NCI-H187 treated with DMSO at 0.1 percent for 48 hours (cell line): ENCODE measurements at regions not wholly inside any gene's neighbourhood (a gene's known extent, or its start where the extent isn't known, plus 50 kb on each side); places are given as distances from the start of the nearest gene placed in this dataset.
"Not testable (repeated sequence)": the region's sequence is repeated elsewhere in the genome, so short reads cannot be mapped to it uniquely, and the experiment has no call there.

ENCODE experiments used
- DNase-seq: peaks from one replicate; lab custom pipeline; 2025; lab: John Stamatoyannopoulos, UW

DNA sequence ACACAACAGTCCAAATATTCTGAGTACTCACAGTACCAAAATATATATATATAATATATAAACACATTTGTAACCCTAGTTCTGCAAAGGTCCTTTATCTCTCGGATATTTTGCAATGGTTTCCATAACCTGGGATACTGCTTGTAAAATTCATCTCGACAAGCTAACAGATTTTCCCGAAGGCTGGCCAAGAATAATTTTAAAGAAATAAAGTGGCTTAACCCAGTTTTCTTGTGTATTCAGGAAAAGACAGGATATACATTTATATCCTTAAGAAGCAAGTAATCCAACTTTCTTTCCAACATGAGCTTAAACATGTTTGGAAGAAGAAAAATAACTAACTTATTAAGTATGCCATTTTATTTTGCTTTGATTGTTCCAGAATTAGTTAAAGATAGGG lies 348.7 kb upstream of the RUNX1 start:
- DNase-seq, result no peak

DNA sequence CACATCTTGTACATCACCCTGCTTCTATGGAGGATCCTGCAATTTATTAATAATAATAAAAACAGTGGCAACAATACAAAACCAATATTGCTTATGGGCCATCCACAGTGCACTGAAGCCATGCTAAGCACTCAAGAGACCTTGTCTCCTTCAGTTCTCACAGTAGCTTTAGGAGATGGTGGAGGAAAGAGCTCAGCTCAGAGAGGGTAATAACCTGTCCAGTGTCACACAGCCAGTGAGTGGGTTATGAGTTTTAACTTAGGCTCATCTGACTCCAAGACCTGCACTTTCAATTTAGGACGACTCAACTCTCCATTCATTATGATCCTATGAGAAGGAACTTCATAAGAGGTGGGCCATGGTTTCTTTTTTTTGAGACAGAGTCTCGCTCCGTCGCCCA lies 347.6 kb upstream of the RUNX1 start:
- no peak for DNase-seq

DNA sequence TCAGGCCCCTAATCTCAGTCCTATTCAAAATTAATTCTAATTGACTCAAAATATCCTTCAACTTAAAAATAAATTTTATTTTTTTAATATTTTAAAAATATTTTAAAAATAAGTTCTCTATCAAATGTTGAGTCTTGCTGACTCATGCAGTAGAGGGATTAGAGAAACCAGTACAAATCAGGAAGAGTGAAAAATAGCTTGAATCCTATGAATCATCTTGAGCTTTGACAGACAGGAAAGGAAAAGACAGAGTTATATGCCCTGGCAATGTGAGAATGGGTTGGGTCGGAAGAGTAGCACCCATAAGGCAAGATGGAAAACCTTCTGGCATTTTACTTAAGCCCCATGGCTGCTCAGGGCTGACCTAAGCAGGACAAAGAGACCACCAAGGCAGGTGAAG lies 346.6 kb upstream of the RUNX1 start:
- DNase-seq, result no peak

DNA sequence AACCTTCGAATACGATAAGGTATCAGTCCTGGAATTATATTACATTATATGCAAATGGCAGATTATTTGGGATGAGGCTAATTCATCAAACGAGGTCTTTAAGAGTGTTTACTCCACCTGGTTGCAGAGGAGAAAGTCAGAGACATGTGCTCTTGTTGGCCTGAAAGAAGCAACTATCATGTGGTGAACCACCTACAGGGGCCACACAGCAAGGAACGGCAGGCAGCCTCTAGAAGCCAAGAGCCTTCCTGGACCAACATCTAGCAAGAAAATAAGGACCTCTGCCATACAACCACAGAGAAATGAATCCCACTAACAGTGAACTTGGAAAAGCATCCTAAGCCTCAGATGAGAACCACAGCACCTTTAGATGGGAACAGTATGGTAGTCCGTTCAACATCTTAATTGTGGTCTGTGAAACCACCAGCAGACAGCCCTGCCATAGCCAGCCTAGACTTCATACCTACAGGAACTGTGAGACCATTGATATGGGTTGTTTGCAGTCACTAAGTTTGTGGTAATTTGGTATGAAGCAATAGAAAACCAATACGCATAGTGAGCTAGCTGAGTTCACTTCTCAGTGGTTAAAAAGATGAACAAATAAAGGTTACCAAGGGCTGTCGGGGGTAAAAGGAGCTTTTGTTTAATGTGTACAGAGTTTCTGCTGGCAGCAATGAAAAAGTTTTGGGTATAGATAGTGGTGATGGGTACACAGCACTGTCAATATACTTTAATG lies 345.7 kb upstream of the RUNX1 start:
- no peak for DNase-seq

DNA sequence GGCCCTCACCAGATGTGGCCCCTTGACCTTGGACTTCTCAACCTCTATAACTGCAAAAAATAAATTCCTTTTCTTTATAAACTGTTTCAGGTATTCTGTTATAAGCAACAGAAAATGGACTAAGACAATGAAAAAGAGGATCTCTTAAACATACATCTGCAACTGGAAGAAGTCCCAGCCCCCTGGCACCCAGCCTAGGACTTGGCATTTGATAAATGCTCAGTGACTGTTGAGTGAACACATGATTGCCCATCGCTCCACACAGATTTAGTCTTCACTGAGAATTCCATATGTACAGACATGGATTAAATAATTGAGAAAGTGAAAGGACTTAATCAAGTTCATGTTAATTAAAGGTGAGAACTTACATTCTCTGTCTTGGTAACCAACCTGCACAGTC lies 344.9 kb upstream of the RUNX1 start:
- no peak for DNase-seq

DNA sequence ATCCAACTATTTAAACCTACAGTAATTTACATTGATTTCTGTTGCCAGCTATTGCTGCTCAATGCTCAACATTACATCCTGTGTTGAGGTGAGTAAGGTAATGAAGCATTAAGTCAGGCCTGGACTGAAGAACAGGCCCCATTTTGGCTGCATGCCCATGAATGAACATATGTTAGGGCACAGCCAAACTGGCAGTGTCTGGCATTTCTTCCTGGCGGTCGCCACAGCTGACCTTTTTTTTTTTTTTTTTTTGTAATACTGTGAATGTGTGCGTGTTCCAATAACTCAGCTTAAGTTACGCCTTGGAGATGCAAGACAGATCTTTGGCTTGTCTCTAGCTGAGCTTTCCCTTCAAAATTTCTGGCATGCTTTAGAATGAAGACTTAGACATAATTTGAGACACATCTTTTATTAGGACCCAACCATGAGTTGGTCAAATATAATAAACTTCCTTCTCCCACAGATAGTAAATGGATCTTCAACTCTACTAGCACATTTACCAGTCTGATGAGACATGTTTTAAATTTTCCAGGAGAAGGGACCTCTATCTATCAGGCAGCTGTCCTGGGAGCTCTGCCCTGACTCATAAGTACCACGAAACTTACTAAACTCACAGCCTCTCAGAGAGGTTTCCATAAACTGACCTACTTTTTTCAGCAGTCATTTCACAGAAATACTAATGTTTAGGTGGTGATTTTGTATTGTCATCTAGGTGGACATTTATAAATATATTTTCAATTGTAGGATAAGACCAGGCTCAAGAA lies 341.1 kb upstream of the RUNX1 start:
- DNase-seq, result no peak

DNA sequence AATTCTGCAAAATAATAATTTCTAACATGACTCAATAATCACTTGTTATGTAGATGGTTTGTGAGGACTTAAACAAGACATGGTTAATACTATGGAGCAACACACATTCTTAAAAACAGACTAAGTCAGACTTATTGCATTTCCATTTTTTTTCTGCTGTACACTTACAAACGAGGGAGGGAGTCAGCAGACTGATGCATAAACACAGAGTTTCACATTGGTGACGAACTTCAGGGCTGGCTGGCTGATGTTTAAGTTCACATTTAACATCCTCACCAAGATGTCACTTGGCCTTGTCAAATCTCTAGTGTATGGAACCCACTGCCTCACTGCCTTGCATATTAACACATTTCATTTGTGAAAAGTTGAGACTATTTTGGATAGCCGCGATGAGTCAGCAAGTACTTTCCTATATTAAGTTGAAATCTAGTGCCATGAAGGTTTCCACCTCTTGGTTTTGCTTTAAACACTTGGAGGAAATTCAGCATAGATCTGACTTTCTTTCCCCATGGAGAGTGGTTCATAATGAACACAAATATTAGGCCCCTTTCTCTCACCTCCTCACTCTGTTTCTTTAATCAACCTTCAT lies 337.5 kb upstream of the RUNX1 start:
- no peak for DNase-seq

DNA sequence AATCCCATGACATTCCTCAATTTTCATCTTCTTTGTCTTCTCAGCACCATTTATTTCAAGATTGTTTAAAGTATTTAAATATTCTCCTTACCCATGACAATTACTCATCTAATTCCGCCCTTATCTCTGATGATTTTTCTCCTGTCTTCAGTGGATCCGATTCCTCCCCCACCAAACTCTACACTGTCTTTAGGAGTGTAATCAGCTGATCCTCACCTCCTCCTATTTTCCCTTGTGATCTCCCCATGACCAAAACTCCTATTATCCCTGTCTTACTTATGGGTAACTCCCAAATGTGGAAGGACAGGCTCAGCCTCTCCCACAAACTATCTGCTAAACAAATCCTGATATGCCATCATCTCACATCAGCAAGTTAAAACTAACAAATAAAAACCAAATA lies 335.3 kb upstream of the RUNX1 start:
- DNase-seq, result no peak

DNA sequence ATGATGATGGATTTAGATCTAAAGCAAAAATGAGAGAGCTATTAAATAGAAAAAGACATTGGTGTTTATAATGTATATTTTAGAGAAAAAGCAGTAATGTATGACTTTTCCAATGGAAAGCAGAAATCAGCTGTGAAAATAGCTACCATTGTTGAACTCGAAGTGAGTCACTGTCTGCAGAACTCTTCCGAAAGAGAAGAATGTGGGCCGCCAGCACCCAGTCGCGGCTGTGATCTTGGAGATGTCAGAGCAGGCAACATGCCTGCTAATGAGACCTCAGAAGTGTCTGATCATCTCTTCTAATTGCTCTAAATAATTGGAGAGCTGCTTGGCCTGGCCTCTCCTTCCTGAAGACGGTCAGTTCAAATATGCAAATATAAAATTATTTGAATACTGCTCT lies 333.6 kb upstream of the RUNX1 start:
- DNase-seq, result no peak

DNA sequence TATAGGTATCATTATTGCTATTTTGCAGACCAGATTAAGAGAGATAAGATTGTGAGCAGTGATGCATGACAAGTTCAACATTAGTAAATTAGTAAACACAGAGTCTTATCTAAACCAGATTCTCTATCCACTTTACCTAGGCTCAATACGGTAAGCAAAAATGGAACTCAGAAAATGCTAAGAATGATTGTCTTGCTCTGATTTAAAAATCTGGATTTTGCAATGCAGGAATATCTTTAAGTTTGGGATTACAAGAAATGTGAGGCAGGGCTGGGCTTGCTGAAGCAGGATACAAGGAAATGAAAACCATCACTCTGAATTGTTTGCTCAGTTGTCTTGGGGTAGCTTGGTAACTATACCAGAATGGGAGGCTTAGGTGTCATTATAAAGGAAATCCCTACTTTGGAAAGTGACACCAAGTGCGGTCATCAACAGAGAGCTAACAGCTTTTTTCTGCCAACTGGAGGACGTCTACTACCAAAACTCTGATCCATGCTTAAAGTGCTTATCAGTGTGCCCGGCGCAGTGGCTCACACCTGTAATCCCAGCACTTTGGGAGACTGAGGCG lies 332.7 kb upstream of the RUNX1 start:
- peak; percentile 44 for DNase-seq

DNA sequence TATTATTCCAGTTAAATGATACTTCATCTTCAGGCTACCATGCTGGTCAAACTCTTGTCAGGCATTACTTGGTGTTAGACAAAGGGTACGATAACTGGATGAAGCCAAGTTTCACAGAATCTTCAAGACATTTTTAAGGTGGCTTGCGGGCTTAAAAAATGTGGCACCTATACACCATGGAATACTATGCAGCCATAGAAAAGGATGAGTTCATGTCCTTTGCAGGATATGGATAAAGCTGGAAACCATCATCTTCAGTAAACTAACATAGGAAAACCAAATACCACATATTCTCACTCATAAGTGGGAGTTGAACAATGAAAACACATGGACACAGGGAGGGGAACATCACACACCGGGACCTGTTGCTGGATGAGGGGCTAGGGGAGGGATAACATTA lies 331.2 kb upstream of the RUNX1 start:
- DNase-seq, result not testable (repeated sequence)

DNA sequence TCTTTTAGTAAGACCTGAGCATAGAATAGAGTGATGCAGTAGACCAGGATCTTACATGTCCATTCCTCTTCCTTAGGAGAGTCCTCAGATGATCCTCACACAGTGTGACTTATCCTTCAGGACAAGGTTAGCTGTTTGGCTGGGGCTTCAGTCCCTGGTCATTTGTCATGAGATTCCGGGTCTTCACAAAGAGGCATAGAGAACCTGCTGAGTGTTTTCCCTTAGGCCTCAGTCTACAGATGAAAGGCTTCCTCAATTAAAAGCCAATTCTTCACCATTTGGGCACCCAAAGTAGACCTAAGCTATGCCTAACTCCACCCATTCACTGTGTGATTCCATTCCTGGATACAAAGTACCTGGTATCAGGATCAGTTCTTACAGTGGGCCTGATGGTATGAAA lies 329.8 kb upstream of the RUNX1 start:
- DNase-seq, result no peak

DNA sequence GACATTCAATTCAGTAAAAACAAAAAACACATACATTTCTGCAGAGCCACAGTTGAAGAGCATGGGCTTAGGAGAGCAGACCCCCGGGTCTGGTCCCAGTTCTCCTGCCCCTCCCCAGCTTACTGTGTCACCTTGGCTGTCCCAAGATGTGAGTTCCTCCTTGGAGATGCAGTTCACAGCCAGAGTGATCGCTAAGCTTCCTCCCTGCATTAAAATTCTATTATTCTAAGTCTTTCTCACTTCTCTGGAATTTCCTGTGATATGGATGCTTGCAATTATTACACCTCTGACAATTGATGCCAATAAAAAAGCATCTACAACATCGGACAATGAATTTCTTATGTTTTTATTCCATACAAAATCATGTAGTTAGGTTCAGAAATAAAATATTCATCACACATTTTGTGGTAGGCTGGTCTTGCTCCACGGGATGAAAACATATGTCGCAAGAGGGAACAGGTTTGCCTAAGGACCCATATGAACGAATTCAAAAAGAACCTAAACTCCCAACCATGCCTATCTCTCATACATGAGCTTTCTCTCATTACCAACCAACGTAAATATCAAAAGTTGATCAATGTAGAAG lies 328.5 kb upstream of the RUNX1 start:
- DNase-seq, result no peak

DNA sequence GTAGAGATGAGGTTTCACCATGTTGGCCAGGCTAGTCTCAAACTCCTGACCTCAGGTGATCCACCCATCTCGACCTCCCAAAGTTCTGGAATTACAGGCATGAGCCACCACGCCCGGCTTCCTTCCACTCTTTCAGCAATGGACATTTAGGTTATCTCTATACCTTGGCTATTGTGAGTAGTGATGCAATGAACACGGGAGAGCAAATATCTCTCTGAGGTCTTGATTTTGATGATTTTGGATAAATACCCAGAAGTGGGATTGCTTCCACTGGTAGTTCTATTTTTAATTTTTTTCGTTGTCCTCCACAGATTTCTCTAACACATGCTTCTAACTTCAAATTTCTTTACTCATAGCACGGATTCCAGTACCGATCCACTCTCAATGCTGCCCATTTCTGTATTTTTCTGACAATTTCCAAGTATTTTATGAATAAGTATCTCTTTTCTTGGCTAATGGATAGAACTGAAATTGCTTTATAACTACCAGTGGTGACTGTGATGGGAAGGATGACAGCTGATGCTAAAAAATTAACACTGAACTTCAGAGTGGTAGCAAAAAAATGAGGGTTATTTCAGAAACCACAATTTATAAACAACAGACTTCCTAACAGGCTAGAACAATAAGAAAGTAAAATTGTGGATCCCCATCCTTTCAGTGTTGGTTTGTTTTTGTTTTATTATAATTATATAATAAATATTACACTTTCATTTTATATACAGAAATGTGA lies 327.5 kb upstream of the RUNX1 start:
- no peak for DNase-seq

DNA sequence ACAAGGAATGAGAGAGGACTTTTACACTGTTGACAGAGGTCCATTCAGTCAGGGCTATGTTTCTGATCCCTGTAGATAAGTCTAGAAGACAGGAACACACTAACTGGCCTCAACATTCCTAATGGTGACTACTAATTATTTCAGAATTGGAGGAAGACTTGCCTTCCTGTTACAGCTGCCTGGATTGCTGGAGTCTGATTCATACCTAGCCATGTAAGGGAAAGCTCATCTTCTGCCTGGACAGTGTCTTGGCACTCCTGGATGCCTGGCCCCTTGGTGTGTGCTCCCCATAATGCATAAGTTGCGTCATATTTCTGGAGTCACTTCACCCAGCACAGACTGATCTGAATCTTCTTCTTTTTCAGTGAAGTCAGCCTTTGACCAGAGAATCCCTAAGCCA lies 326.0 kb upstream of the RUNX1 start:
- DNase-seq, result no peak

DNA sequence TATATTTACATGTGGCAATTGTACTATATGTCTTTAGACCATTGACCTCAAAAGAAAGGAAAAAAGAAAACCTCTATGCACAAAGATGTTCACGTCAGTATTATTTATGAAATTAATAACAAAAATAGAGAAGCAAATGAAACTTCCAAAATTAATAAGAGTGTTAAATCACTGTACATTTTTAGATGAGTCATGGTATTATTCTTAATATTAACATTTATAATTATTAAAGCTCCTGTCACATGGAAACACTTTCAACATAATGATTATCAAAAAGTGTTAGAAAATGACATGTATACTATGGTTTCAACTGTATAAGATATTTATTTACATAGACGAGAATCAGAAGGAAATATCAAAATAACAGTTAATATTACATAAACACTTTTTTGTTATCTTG lies 324.9 kb upstream of the RUNX1 start:
- no peak for DNase-seq

DNA sequence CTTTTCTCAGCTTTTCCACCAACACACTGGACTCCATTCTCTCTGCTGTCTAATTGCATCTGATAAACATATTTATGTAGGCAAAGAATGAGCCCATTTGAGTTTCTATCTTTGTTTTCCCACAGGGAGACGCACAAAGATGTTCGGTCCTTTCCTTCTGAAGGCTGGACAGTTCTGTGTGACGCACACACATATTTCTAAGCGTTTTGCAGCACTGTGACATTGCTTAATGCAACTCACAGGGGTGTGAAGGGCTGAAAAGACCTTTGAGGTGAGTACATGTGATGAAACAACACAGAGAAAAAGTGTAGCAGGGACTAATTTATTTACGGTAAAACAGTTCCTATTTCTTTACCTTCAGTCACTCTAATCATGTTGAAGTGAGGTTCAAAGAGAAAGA lies 323.1 kb upstream of the RUNX1 start:
- DNase-seq, result no peak

DNA sequence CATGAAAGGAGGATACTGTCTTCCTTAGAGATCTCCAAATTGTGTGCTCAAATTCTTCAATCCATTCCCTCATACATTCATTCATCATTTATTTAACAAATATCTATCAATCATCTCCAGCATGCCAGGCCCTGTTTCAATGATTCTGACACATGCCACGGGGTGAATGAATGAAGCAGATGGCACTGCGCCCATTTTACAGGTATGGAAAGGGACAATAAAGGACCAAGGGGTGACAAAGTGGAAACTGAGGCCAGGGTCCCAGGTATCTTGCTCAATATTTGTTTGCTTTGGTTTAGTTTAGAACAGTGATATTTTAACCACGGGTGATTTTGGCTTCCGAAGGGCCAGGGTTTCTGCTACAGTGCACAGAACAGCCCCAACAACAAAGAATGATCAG lies 321.6 kb upstream of the RUNX1 start:
- DNase-seq, result no peak

DNA sequence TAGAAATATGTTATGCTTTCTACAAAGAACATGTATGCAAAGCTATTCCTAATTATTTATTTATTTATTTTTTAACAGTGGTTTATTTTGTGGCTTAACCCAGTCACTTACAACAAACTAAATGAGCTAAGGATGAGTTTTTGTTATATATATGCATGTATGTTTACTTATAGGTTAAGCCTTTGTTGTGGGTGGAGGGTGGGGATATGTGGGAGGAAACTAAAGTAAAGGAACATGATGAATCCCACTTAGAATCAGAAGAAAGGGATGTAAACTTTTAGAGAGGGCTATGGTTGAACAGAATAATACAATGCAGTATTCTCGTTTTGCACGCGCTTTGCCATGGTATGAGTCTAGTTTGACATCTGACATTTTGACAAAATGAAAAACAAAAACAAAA lies 321.0 kb upstream of the RUNX1 start:
- DNase-seq, result no peak

DNA sequence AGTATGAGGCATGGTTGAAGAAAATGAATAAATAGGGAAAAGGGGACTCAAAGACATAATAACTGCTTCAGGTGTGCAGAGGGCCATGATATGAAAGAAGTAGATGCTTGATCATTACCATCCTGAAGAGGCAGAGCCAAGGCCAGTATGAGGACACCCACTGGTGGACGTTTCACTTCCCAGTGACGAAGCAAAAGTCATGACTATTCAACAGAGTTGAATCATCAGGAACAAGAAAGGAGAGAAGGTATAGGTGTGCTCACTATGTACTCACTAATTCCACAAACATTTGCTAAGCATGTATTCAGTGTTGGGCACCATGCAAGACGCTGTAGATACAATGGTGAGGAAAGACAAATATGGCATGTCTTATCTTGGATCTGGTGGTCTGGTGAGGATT lies 319.2 kb upstream of the RUNX1 start:
- DNase-seq, result no peak

DNA sequence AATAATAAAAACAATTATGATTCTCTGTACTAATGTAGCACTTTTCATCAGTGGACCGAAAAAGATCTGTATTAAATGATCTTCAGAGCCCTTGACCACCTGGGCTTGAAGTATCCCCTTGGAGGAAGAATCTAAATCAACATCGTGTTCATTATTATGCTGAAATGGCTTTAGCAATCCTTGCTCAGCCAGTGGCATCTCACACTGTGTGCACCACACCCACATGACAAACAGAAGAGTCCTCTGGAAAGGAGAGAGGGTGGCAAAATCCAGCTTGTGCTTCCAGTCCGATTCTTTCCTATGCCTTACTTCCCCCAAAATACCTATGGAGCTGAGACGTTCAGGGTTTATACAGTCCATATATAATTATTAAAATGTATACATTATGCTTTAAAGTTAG lies 318.5 kb upstream of the RUNX1 start:
- peak; percentile 18 for DNase-seq
